Left lobe of liver (tissue), 2 donors: ENCODE measurements at regions not wholly inside any gene's neighbourhood (a gene's known extent, or its start where the extent isn't known, plus 50 kb on each side); places are given as distances from the start of the nearest gene placed in this dataset.

Experiments
- ATAC-seq: fragments of 200-7000 bp; cut with Tn5 transposase; one replicate; pipeline ENCODE4 v1.9.1; 2020; ENCODE audit warnings: mild to moderate bottlenecking, moderate library complexity
- DNase-seq: peaks from one replicate; pipeline ENCODE4 v3.0.0-alpha.2; 2020; ENCODE audit warnings: low spot score
- donor health status: DM: no; HTN: no; CAD: no; lungs with moderate emphysema.
- donor health status: DM: no; HTN: yes; CAD: no.

DNA sequence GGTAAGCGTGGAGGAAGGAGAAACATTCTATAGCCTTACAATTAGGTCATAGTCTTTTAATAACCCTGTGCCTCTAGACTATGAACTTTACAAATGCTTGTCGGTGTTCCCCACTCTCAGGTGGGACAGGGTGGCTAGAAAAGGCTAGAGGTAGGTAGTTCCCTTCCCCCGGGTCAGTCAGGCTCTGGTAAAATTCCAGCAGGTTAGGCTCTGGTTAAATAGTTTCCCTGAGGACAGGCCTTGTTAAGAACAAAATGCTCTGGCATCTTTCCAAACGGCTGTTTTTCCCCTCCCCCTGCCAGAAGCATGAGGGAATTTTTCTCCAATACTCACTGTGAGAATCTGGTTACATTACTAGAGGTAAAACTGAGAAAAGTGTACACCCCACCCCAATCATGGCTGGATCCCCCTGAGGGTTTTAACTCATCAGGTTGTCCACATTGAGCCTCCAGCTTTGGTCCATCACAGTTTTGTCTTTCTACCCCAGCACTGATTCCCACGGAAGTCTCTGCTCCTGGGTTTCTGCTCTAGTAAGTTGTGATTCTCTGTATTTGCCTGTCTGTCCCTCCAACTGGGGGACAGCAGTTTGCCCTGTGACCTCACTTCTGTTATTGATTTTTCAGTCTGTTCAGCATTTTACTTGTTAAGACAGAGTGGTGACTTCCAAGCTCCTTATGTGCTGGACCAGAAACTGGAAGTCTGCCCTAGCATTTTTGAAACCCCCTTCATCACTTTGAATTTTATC lies 84.7 kb upstream of the ADGRF1 start:
- ATAC-seq (peak; percentile 30), DNase-seq (no peak)

DNA sequence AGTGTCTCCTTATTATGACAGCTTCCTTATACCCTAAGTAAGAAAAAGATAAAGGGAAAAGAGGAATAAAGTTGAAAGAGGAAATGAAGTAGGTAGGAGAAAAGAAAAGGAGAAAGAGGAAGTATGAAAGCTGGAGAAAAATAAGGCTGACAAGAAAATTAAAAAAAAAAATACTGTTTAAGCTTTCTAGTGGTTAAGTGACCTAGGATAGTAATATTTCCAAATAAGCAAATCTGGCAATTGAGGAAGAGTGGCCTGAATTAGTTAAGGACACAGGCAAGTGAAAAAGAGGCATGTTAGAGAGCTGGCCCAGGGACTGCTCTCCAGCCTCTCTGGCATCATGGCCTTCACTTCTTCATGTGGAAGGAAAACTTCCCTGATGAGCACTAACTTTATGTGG lies 76.5 kb upstream of the ADGRF1 start:
- ATAC-seq (no peak), DNase-seq (no peak)

DNA sequence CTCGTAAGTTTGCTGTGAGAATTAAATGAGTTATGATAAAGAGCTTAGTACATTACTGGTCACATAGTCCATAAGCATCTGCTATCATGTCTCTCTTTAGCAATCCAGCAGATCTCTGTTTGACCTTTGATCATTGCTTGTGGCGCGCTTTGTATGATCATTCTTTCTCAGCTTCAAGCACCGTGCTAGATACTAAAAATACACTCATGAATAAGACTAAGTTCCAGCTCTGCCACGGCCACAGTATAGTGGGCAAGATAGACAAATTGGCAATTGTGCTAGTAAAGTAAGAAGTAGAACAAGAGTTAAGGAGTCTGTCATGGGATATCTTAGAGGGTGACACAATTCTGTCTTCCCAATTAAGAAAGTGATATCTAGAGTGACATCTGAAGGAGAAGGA lies 75.2 kb upstream of the ADGRF1 start:
- no peak for DNase-seq
- peak; percentile 41 for ATAC-seq

DNA sequence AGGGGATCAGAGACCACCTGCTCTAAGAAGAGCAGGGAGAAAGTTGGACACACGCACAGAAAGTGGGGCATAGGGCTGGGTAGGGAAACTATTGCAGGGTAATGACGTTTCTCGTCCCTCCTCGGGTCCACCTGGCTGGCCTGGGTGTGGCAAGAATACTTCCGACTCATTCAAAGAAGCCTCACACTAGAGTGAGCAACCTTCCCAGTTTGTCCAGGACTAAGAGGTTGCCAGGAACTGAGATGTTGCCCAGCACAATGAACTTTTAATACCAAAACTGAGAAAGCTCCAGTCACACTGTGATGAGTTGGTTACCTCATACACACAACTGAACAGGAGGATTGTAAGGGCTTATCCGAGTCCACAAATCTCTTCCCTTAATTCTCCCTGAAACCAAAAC lies 74.5 kb upstream of the ADGRF1 start:
- ATAC-seq (no peak), DNase-seq (no peak)

- ATAC-seq (no peak), DNase-seq (no peak)
These were observed 74.0 kb upstream of the ADGRF1 start for GRCh38 chr6:47116086-47116485.

DNA sequence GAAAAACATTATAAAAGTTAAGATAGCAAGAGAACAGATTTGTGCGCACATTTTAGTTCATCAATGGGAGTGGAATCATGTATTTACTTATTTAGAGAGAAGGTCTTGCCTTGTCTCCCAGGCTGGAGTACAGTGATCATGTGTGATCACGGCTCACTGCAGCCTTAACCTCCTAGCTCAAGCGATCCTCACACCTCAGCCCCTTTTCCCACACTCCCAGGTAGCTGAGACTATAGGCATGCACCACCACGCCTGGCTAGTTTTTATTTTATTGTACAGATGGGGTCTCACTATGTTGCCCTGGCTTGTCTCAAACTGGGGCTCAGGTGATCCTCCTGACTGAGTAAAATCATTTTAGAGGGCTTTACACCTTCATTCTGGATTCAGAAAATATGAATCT lies 72.3 kb upstream of the ADGRF1 start:
- ATAC-seq, result no peak
- no peak for DNase-seq

- ATAC-seq, result no peak
- no peak for DNase-seq
These were observed 70.2 kb upstream of the ADGRF1 start for GRCh38 chr6:47112317-47112716.

DNA sequence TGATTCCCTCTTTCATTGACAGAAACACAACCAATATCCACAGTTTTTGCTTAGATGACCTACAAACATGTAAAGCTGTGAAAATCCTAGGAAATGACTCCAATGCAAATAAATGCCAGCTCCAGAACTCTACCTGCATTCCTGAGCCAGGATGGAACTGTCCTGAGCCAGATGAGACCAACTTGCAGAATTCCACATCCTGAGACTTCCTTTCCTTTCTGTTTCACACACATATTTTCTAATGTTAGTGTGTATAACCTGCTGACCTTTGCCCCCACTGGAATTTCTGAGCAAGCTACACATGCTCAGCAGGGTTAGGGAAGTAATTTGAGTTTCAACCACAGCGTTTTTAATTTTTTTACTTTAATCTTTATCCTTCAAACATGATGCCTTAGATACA lies 69.6 kb upstream of the ADGRF1 start:
- ATAC-seq (peak; percentile 48), DNase-seq (no peak)

- ATAC-seq (no peak), DNase-seq (no peak)
These were observed 67.1 kb upstream of the ADGRF1 start for GRCh38 chr6:47109281-47109680.

DNA sequence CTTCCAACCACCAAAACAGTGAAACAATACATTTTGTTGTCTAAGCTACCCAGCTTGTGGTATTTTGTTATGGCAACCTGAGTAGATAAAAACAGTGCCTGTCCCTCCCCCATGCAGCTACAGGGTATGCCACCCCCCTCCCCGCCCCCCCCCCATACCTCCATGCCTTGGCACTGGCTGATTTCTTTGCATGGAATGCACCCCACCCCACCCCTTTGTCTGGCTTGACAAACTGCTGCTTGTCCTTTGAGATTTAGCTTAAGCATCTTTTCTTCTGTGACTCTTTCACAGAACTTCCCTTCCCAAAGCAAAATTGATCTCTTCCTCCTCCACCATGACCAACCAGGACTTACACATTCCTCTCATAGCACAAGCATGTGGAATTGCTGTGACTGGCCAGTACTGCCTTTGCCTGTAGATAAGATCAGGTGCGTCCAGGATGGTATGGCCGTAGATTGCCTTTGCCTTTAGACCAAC lies 64.6 kb upstream of the ADGRF1 start:
- no peak for DNase-seq
- no peak for ATAC-seq

GRCh38 chr6:47106216-47106615 lies 64.1 kb upstream of the ADGRF1 start:
- ATAC-seq, result no peak

DNA sequence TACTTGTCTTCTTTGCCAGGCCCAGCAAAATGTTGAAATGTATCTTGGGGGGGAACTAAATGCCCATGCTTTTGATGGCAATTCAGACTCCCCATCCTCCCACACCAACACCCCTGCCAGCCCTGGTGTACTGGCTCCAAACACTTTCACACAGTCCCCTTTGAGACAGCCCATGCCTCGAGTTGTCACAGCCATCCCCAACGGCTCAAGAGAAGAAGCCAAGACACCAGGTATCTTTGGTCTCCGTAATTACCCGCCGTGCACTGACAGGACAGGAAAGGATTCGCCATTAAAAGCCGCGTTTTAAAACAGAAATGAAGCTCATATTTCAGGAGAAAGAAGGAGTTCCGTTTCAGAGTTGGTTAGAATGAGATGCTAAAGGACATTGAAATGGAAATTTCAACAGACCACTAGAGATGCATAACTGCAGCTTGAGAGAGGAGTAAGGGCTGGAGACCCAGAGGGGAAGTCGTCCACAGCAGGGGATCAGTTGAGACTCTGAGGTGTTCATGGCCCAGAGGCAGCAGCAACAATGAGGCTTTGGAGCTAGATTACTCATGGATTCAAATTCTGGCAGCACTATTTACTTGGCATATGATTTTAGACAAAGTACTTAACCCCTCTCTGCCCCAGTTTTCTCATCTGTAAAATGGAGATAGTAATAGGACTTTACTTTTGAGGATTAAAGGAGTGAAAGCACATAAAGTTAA lies 63.5 kb upstream of the ADGRF1 start:
- no peak for DNase-seq

More at GRCh38 chr6:47106216-47106615, 64.1 kb upstream of the ADGRF1 start:
- DNase-seq, result no peak

DNA sequence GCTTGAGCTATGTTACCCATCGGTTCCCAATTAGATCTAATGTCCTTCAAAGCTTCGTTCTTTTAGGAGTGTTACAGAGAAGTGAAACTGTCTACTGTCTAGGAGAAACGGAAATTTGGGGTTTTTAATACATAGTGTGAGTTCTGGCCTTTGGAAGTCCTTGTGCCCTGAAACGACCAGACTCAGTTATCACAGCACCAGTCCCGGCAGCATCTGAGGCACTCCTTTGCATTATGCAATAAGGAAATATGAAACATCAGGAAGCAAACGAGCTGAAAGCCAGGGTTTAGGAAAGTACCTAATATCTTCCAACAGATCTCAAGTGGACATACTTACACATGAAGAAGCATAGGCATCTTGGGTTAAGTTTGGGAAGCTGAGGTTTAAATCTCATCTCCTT lies 61.8 kb upstream of the ADGRF1 start:
- no peak for DNase-seq
- ATAC-seq, result no peak

More for the DNA sequence above, 63.5 kb upstream of the ADGRF1 start:
- ATAC-seq, result no peak

DNA sequence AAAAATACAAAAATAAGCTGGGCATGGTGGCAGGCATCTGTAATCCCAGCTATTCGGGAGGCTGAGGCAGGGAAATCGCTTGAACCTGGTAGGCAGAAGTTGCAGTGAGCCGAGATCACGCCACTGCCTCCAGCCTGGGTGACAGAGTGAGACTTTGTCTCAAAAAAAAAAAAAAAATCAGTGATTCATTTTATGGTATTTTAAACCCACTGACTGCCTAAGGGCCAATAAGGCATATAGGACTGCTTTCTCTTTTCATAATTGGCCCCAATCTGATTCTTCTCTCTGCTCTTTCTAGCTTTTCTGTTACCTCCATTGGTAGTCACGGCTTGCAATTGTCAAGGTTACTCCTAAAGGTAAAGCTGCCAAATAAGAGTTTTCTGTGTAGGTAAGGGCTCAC lies 60.2 kb upstream of the ADGRF1 start:
- no peak for DNase-seq
- ATAC-seq, result no peak

- no peak for ATAC-seq
These were observed 56.5 kb upstream of the ADGRF1 start for GRCh38 chr6:47098570-47098993.

GRCh38 chr6:47097092-47097945 lies 55.2 kb upstream of the ADGRF1 start:
- DNase-seq (peak; percentile 62), ATAC-seq (peak; percentile 98)

More at GRCh38 chr6:47098570-47098993, 56.5 kb upstream of the ADGRF1 start:
- DNase-seq, result no peak

DNA sequence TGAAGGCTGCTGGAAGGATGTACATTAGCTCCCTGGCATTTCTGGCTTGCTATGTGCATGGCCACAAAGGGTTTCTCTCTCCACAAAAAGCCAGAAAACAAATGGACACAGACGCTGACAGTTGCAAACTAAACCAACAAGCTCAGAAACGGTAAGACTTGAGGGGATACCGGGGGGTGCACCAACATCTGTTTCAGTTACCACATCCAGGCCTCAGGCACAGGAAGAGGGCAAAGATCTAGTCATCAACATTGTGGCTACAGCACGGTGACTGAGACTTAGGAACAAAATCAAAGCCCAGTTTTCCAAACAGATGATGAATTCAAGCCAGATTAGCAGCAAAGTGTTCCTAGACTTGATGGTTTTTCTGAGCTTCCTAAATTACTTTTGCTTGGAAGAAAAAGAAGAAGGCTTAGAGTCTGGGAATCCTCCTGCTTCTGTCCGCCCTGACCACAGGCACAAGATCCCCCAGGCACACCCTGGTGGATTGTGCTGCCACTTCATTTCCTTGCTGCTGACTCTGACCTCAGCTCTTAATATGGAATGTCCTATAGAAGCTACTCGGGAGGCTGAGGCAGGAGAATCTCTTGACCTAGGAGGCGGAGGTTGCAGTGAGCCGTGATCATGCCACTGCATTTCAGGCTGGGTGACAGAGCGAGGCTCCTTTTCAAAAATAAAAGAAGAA lies 54.2 kb upstream of the ADGRF1 start:
- no peak for ATAC-seq
- no peak for DNase-seq

GRCh38 chr6:47094241-47094925 lies 52.3 kb upstream of the ADGRF1 start:
- DNase-seq, result no peak
- no peak for ATAC-seq

GRCh38 chr6:47093169-47093568 lies 51.0 kb upstream of the ADGRF1 start:
- DNase-seq (no peak), ATAC-seq (no peak)
